ENCODE measurements at regions not wholly inside any gene's neighbourhood (a gene's known extent, or its start where the extent isn't known, plus 50 kb on each side); places are given as distances from the start of the nearest gene placed in this dataset.

- TF ChIP-seq, protein P1, sequence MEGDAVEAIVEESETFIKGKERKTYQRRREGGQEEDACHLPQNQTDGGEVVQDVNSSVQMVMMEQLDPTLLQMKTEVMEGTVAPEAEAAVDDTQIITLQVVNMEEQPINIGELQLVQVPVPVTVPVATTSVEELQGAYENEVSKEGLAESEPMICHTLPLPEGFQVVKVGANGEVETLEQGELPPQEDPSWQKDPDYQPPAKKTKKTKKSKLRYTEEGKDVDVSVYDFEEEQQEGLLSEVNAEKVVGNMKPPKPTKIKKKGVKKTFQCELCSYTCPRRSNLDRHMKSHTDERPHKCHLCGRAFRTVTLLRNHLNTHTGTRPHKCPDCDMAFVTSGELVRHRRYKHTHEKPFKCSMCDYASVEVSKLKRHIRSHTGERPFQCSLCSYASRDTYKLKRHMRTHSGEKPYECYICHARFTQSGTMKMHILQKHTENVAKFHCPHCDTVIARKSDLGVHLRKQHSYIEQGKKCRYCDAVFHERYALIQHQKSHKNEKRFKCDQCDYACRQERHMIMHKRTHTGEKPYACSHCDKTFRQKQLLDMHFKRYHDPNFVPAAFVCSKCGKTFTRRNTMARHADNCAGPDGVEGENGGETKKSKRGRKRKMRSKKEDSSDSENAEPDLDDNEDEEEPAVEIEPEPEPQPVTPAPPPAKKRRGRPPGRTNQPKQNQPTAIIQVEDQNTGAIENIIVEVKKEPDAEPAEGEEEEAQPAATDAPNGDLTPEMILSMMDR (IDR thresholded peaks at IDR 0.05), result no peak
- TF ChIP-seq MXI1 (IDR thresholded peaks at IDR 0.05; ENCODE audit: low read depth, low read length), result no peak
- TF ChIP-seq SMC3 (IDR thresholded peaks at IDR 0.05; ENCODE audit: low read depth, low read length), result no peak
- TF ChIP-seq FOXJ3 (CRISPR knock-in tag; IDR thresholded peaks at IDR 0.05), result no peak
- TF ChIP-seq, protein P2, sequence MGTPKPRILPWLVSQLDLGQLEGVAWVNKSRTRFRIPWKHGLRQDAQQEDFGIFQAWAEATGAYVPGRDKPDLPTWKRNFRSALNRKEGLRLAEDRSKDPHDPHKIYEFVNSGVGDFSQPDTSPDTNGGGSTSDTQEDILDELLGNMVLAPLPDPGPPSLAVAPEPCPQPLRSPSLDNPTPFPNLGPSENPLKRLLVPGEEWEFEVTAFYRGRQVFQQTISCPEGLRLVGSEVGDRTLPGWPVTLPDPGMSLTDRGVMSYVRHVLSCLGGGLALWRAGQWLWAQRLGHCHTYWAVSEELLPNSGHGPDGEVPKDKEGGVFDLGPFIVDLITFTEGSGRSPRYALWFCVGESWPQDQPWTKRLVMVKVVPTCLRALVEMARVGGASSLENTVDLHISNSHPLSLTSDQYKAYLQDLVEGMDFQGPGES (IDR thresholded peaks at IDR 0.05; ENCODE audit: low read depth, low read length), result no peak
These were observed 614.1 kb upstream of the VRK2 start for GRCh38 chr2:57432528-57432927.
